ENCODE measurements at regions not wholly inside any gene's neighbourhood (a gene's known extent, or its start where the extent isn't known, plus 50 kb on each side); places are given as distances from the start of the nearest gene placed in this dataset.

GRCh38 chr4:170736710-170737109, 647.0 kb upstream of the AADAT start:
- TF ChIP-seq CTCF (IDR thresholded peaks at IDR 0.05; ENCODE audit: extremely low read depth in 1 of 2, insufficient read depth in 1 of 2, low read depth in 1 of 2, low read length in 2 of 2) (no peak), JUN (IDR thresholded peaks at IDR 0.05; ENCODE audit: borderline replicate concordance, insufficient read depth, insufficient read length, low read depth) (no peak), POLR2AphosphoS5 (IDR thresholded peaks at IDR 0.05; ENCODE audit: insufficient read depth, low read depth, low read length) (no peak), MYC (IDR thresholded peaks at IDR 0.05; ENCODE audit: low read depth, low read length) (no peak), MAX (IDR thresholded peaks at IDR 0.05; ENCODE audit: insufficient read depth, insufficient read length) (no peak), EZH2 (IDR thresholded peaks at IDR 0.05; ENCODE audit: borderline replicate concordance, low read depth, low read length, severe bottlenecking) (no peak)
